ENCODE measurements at regions not wholly inside any gene's neighbourhood (a gene's known extent, or its start where the extent isn't known, plus 50 kb on each side); places are given as distances from the start of the nearest gene placed in this dataset.

GRCh38 chr14:101397206-101397605 is 164.1 kb upstream of the DIO3 start:
- no peak for DNase-seq
- Mint-ChIP-seq H3K27me3 (peaks cover 35 to 81% of the 10 kb centered on the region in 2 donors), H3K4me1 (peaks cover 0 to 6% (median 2%) of the 10 kb centered on the region in 3 donors), H3K9me3 (peaks cover 0 to 6% (median 0%) of the 10 kb centered on the region in 5 donors), H3K4me3 (no peak overlapping the region), H3K27ac (no peak overlapping the region), H3K36me3 (no peaks in the 10 kb centered on the region)
- Histone ChIP-seq H3K4me3 (ENCODE audit: low read length) (no peak overlapping the region), H3K36me3 (ENCODE audit: insufficient read depth, low read length) (no peaks in the 10 kb centered on the region), H3K4me1 (ENCODE audit: insufficient read depth, low read length) (no peaks in the 10 kb centered on the region), H3K27me3 (ENCODE audit: insufficient read depth, low read length, poor library complexity, severe bottlenecking) (peaks cover 9% of the 10 kb centered on the region), H3K9me3 (ENCODE audit: low read length) (no peaks in the 10 kb centered on the region), H3K27ac (ENCODE audit: low read depth, low read length) (no peak overlapping the region)
- ChIA-PET CTCF (no interaction called here), POLR2A (no interaction called here)

GRCh38 chr14:101398011-101398410 is 163.3 kb upstream of the DIO3 start:
- H3K4me3 ChIP-seq (ENCODE audit: low read length): no peak overlapping the region
- ChIA-PET POLR2A (no interaction called here), CTCF (no interaction called here)
- H3K27me3 ChIP-seq (ENCODE audit: insufficient read depth, low read length, poor library complexity, severe bottlenecking): peaks cover 9% of the 10 kb centered on the region
- no peak overlapping the region for H3K27ac ChIP-seq (ENCODE audit: low read depth, low read length)
- Mint-ChIP-seq H3K9me3 (peaks cover 0 to 6% (median 0%) of the 10 kb centered on the region in 5 donors), H3K4me1 (peaks cover 0 to 6% (median 2%) of the 10 kb centered on the region in 3 donors), H3K27ac (no peak overlapping the region), H3K27me3 (peaks cover 43 to 83% of the 10 kb centered on the region in 2 donors), H3K36me3 (no peaks in the 10 kb centered on the region), H3K4me3 (no peak overlapping the region)
- no peaks in the 10 kb centered on the region for H3K4me1 ChIP-seq (ENCODE audit: insufficient read depth, low read length)
- H3K36me3 ChIP-seq (ENCODE audit: insufficient read depth, low read length): no peaks in the 10 kb centered on the region
- no peak for DNase-seq
- H3K9me3 ChIP-seq (ENCODE audit: low read length): no peaks in the 10 kb centered on the region

- Histone ChIP-seq H3K9me3 (ENCODE audit: low read length) (no peaks in the 10 kb centered on the region), H3K4me1 (ENCODE audit: insufficient read depth, low read length) (no peaks in the 10 kb centered on the region), H3K27me3 (ENCODE audit: insufficient read depth, low read length, poor library complexity, severe bottlenecking) (peaks cover 9% of the 10 kb centered on the region), H3K4me3 (ENCODE audit: low read length) (no peak overlapping the region), H3K27ac (ENCODE audit: low read depth, low read length) (no peak overlapping the region), H3K36me3 (ENCODE audit: insufficient read depth, low read length) (no peaks in the 10 kb centered on the region)
- DNase-seq: no peak
- Mint-ChIP-seq H3K9me3 (no peaks in the 10 kb centered on the region), H3K36me3 (no peaks in the 10 kb centered on the region), H3K4me1 (peaks cover 0 to 6% (median 2%) of the 10 kb centered on the region in 3 donors), H3K4me3 (no peak overlapping the region), H3K27ac (no peak overlapping the region), H3K27me3 (peaks cover 37 to 78% of the 10 kb centered on the region in 2 donors)
- ChIA-PET CTCF (no interaction called here), POLR2A (no interaction called here)
These were observed 161.4 kb upstream of the DIO3 start for GRCh38 chr14:101399737-101400517.

- H3K27me3 Mint-ChIP-seq: peaks cover 37 to 79% of the 10 kb centered on the region in 2 donors
- ChIA-PET CTCF (no interaction called here), POLR2A (no interaction called here)
- H3K9me3 Mint-ChIP-seq: no peaks in the 10 kb centered on the region
- peaks cover 4% of the 10 kb centered on the region for H3K27me3 ChIP-seq (ENCODE audit: insufficient read depth, low read length, poor library complexity, severe bottlenecking)
- no peaks in the 10 kb centered on the region for H3K36me3 ChIP-seq (ENCODE audit: insufficient read depth, low read length)
- H3K4me1 Mint-ChIP-seq: peaks cover 0 to 6% (median 2%) of the 10 kb centered on the region in 3 donors
- H3K36me3 Mint-ChIP-seq: no peaks in the 10 kb centered on the region
- H3K4me3 ChIP-seq (ENCODE audit: low read length): no peak overlapping the region
- H3K27ac ChIP-seq (ENCODE audit: low read depth, low read length): no peak overlapping the region
- no peak overlapping the region for H3K4me3 Mint-ChIP-seq
- peak overlapping the region in 1 of 8 donors; percentile 42 for H3K27ac Mint-ChIP-seq
- DNase-seq: no peak
- no peaks in the 10 kb centered on the region for H3K4me1 ChIP-seq (ENCODE audit: insufficient read depth, low read length)
- H3K9me3 ChIP-seq (ENCODE audit: low read length): no peaks in the 10 kb centered on the region
These were observed 160.5 kb upstream of the DIO3 start for GRCh38 chr14:101400830-101401229.

- ChIA-PET POLR2A (no interaction called here), CTCF (no interaction called here)
- Histone ChIP-seq H3K27me3 (ENCODE audit: insufficient read depth, low read length, poor library complexity, severe bottlenecking) (peaks cover 4% of the 10 kb centered on the region), H3K27ac (ENCODE audit: low read depth, low read length) (no peak overlapping the region), H3K36me3 (ENCODE audit: insufficient read depth, low read length) (no peaks in the 10 kb centered on the region), H3K4me3 (ENCODE audit: low read length) (no peak overlapping the region), H3K9me3 (ENCODE audit: low read length) (no peaks in the 10 kb centered on the region), H3K4me1 (ENCODE audit: insufficient read depth, low read length) (no peaks in the 10 kb centered on the region)
- H3K4me3 Mint-ChIP-seq: no peak overlapping the region
- no peak for DNase-seq
- no peaks in the 10 kb centered on the region for H3K9me3 Mint-ChIP-seq
- peaks cover 0 to 6% (median 2%) of the 10 kb centered on the region in 3 donors for H3K4me1 Mint-ChIP-seq
- H3K36me3 Mint-ChIP-seq: no peaks in the 10 kb centered on the region
- H3K27me3 Mint-ChIP-seq: peaks cover 46 to 84% of the 10 kb centered on the region in 2 donors
- no peak overlapping the region for H3K27ac Mint-ChIP-seq
These were observed 158.2 kb upstream of the DIO3 start for GRCh38 chr14:101402936-101403660.

GRCh38 chr14:101404426-101405170 is 156.7 kb upstream of the DIO3 start:
- H3K27me3 Mint-ChIP-seq: peaks cover 47 to 77% of the 10 kb centered on the region in 2 donors
- ChIA-PET POLR2A (interaction anchor here (0.6 kb wide), 1 partner anchor 38 kb away, joined by 4 read pairs; no protein-coding TSS in a partner anchor), CTCF (no interaction called here)
- Histone ChIP-seq H3K4me3 (ENCODE audit: low read length) (no peak overlapping the region), H3K9me3 (ENCODE audit: low read length) (no peaks in the 10 kb centered on the region), H3K27ac (ENCODE audit: low read depth, low read length) (no peak overlapping the region), H3K27me3 (ENCODE audit: insufficient read depth, low read length, poor library complexity, severe bottlenecking) (peaks cover 4% of the 10 kb centered on the region), H3K36me3 (ENCODE audit: insufficient read depth, low read length) (no peaks in the 10 kb centered on the region), H3K4me1 (ENCODE audit: insufficient read depth, low read length) (no peaks in the 10 kb centered on the region)
- no peaks in the 10 kb centered on the region for H3K9me3 Mint-ChIP-seq
- no peaks in the 10 kb centered on the region for H3K36me3 Mint-ChIP-seq
- DNase-seq: no peak
- H3K4me3 Mint-ChIP-seq: no peak overlapping the region
- H3K4me1 Mint-ChIP-seq: peaks cover 0 to 6% (median 2%) of the 10 kb centered on the region in 3 donors
- H3K27ac Mint-ChIP-seq: no peak overlapping the region

- H3K4me3 ChIP-seq (ENCODE audit: low read length): no peak overlapping the region
- Mint-ChIP-seq H3K4me3 (no peak overlapping the region), H3K4me1 (peaks cover 0 to 6% (median 2%) of the 10 kb centered on the region in 3 donors), H3K27me3 (peaks cover 47 to 74% of the 10 kb centered on the region in 2 donors), H3K27ac (no peak overlapping the region), H3K9me3 (no peaks in the 10 kb centered on the region), H3K36me3 (no peaks in the 10 kb centered on the region)
- no peaks in the 10 kb centered on the region for H3K36me3 ChIP-seq (ENCODE audit: insufficient read depth, low read length)
- DNase-seq: no peak
- H3K9me3 ChIP-seq (ENCODE audit: low read length): no peaks in the 10 kb centered on the region
- ChIA-PET CTCF (no interaction called here), POLR2A (no interaction called here)
- H3K27ac ChIP-seq (ENCODE audit: low read depth, low read length): no peak overlapping the region
- no peaks in the 10 kb centered on the region for H3K27me3 ChIP-seq (ENCODE audit: insufficient read depth, low read length, poor library complexity, severe bottlenecking)
- no peaks in the 10 kb centered on the region for H3K4me1 ChIP-seq (ENCODE audit: insufficient read depth, low read length)
These were observed 156.0 kb upstream of the DIO3 start for GRCh38 chr14:101405171-101405883.
